ENCODE measurements at regions not wholly inside any gene's neighbourhood (a gene's known extent, or its start where the extent isn't known, plus 50 kb on each side); places are given as distances from the start of the nearest gene placed in this dataset.

- H3K4me3 ChIP-seq (replicated peaks in 1 of 2; ENCODE audit: low read depth in 2 of 2, low read length in 2 of 2), result no peak overlapping the region
- no peak for TF ChIP-seq CTCF (IDR thresholded peaks at IDR 0.05; ENCODE audit: low read depth, low read length)
- DNase-seq (ENCODE audit: low read depth in 2 of 2), result peak; percentile 36 to 44
Observed at GRCh38 chr12:58491306-58491705, 429.0 kb downstream of the LRIG3 start.

GRCh38 chr12:58496411-58497190 is 423.7 kb downstream of the LRIG3 start:
- DNase-seq (ENCODE audit: low read depth in 2 of 2), result peak; percentile 13 to 40
- no peak overlapping the region for H3K4me3 ChIP-seq (replicated peaks in 1 of 2; ENCODE audit: low read depth in 2 of 2, low read length in 2 of 2)
- TF ChIP-seq CTCF (IDR thresholded peaks at IDR 0.05; ENCODE audit: low read depth, low read length), result no peak

GRCh38 chr12:58500399-58500798 is 419.9 kb downstream of the LRIG3 start:
- no peak for TF ChIP-seq CTCF (IDR thresholded peaks at IDR 0.05; ENCODE audit: low read depth, low read length)
- no peak for DNase-seq (ENCODE audit: low read depth in 2 of 2)
- no peak overlapping the region for H3K4me3 ChIP-seq (replicated peaks in 1 of 2; ENCODE audit: low read depth in 2 of 2, low read length in 2 of 2)

- DNase-seq (ENCODE audit: low read depth in 2 of 2), result no peak
- no peak for TF ChIP-seq CTCF (IDR thresholded peaks at IDR 0.05; ENCODE audit: low read depth, low read length)
- no peak overlapping the region for H3K4me3 ChIP-seq (replicated peaks in 1 of 2; ENCODE audit: low read depth in 2 of 2, low read length in 2 of 2)
Observed at GRCh38 chr12:58502226-58502625, 418.1 kb downstream of the LRIG3 start.

- no peak for TF ChIP-seq CTCF (IDR thresholded peaks at IDR 0.05; ENCODE audit: low read depth, low read length)
- DNase-seq (ENCODE audit: low read depth in 2 of 2), result no peak
- H3K4me3 ChIP-seq (replicated peaks in 1 of 2; ENCODE audit: low read depth in 2 of 2, low read length in 2 of 2), result no peak overlapping the region
Observed at GRCh38 chr12:58502841-58503240, 417.5 kb downstream of the LRIG3 start.

GRCh38 chr12:58503731-58504130 is 416.6 kb downstream of the LRIG3 start:
- peak in 1 of 2 donors; percentile 32 for DNase-seq (ENCODE audit: low read depth in 2 of 2)
- H3K4me3 ChIP-seq (replicated peaks in 1 of 2; ENCODE audit: low read depth in 2 of 2, low read length in 2 of 2), result no peak overlapping the region
- TF ChIP-seq CTCF (IDR thresholded peaks at IDR 0.05; ENCODE audit: low read depth, low read length), result no peak

Measured in cardiac fibroblast (primary cell).